ENCODE measurements at regions not wholly inside any gene's neighbourhood (a gene's known extent, or its start where the extent isn't known, plus 50 kb on each side); places are given as distances from the start of the nearest gene placed in this dataset.

DNA sequence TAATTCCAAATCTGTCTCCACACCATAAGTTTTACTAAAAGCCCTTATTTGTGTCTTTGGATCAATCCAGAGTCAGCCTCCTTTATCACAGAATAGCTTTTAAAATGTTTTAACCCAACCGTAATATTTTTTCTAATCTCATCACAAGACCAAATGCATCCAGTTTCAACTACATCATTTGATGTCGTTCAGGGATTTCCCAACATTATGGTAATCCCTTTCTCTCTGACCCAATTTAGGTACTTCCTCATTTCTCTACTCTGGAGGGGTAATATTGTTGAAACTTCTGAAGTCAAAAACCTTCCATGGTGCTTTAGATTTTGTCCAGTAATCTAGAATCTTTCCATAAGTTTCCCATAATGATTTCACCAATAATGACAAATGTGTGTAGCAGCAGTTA, 596.8 kb downstream of the SOX5 start:
- Histone ChIP-seq H3K4me1 (ENCODE audit: low read length) (peaks cover 37% of the 10 kb centered on the region), H3K4me2 (ENCODE audit: low read length) (peak overlapping the region; percentile 59)

DNA sequence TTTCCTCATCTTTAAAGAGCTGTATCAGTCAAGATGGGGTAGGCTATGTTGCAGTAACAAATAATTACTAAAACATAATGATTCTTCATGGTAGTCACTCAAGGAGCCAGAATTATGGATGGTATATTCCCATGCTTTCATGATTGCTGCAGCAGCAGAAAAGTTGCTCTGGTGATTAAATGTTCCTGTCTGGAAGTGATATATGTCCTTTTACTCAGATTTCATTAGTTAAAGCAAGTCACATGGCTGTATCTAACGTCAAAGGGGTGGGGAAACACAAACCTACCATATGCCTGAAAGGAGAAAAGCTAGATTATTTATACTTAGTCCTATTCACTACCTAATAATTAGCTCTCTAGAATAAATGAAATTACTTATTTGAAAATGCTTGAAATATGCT, 594.7 kb downstream of the SOX5 start:
- H3K4me3 ChIP-seq (ENCODE audit: low read length) = no peak overlapping the region
- no peak overlapping the region for H3K27ac ChIP-seq (ENCODE audit: low read length)
- H3K9me3 ChIP-seq (ENCODE audit: insufficient read depth, low read length) = no peaks in the 10 kb centered on the region
- peaks cover 37% of the 10 kb centered on the region for H3K4me1 ChIP-seq (ENCODE audit: low read length)
- TF ChIP-seq, protein P1, sequence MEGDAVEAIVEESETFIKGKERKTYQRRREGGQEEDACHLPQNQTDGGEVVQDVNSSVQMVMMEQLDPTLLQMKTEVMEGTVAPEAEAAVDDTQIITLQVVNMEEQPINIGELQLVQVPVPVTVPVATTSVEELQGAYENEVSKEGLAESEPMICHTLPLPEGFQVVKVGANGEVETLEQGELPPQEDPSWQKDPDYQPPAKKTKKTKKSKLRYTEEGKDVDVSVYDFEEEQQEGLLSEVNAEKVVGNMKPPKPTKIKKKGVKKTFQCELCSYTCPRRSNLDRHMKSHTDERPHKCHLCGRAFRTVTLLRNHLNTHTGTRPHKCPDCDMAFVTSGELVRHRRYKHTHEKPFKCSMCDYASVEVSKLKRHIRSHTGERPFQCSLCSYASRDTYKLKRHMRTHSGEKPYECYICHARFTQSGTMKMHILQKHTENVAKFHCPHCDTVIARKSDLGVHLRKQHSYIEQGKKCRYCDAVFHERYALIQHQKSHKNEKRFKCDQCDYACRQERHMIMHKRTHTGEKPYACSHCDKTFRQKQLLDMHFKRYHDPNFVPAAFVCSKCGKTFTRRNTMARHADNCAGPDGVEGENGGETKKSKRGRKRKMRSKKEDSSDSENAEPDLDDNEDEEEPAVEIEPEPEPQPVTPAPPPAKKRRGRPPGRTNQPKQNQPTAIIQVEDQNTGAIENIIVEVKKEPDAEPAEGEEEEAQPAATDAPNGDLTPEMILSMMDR (IDR thresholded peaks at IDR 0.05; ENCODE audit: low read depth, low read length) = no peak
- TF ChIP-seq EZH2phosphoT487 (IDR thresholded peaks at IDR 0.05; ENCODE audit: low read depth) = no peak
- H3K79me2 ChIP-seq (ENCODE audit: low read length) = no peaks in the 10 kb centered on the region
- no peak overlapping the region for H2AFZ ChIP-seq (ENCODE audit: low read depth, low read length)
- no peaks in the 10 kb centered on the region for H3K36me3 ChIP-seq (replicated peaks; ENCODE audit: low read depth, low read length)
- H3K4me2 ChIP-seq (ENCODE audit: low read length) = no peak overlapping the region
- no peaks in the 10 kb centered on the region for H4K20me1 ChIP-seq (ENCODE audit: insufficient read depth, low read length)
- no peak overlapping the region for H3K9ac ChIP-seq (ENCODE audit: low read length)
- H3K27me3 ChIP-seq (ENCODE audit: low read depth, low read length) = no peaks in the 10 kb centered on the region

More for the DNA sequence above, 596.8 kb downstream of the SOX5 start:
- H3K27me3 ChIP-seq (ENCODE audit: low read depth, low read length) = peaks cover 8% of the 10 kb centered on the region
- 0 out of 2 replicates have a peak overlapping the region, but pooled peaks have one; percentile 2 for H3K27ac ChIP-seq (ENCODE audit: low read length)
- TF ChIP-seq, protein P1 (IDR thresholded peaks at IDR 0.05; ENCODE audit: low read depth, low read length) = no peak
- no peak for TF ChIP-seq EZH2phosphoT487 (IDR thresholded peaks at IDR 0.05; ENCODE audit: low read depth)
- no peaks in the 10 kb centered on the region for H3K9me3 ChIP-seq (ENCODE audit: insufficient read depth, low read length)
- H3K9ac ChIP-seq (ENCODE audit: low read length) = no peak overlapping the region
- H2AFZ ChIP-seq (ENCODE audit: low read depth, low read length) = peak overlapping the region; percentile 6; the same call in 1 of the 2 replicates
- H3K4me3 ChIP-seq (ENCODE audit: low read length) = peak overlapping the region; percentile 9; the same call in 1 of the 2 replicates
- no peaks in the 10 kb centered on the region for H3K36me3 ChIP-seq (replicated peaks; ENCODE audit: low read depth, low read length)
- H3K79me2 ChIP-seq (ENCODE audit: low read length) = no peaks in the 10 kb centered on the region
- no peaks in the 10 kb centered on the region for H4K20me1 ChIP-seq (ENCODE audit: insufficient read depth, low read length)

DNA sequence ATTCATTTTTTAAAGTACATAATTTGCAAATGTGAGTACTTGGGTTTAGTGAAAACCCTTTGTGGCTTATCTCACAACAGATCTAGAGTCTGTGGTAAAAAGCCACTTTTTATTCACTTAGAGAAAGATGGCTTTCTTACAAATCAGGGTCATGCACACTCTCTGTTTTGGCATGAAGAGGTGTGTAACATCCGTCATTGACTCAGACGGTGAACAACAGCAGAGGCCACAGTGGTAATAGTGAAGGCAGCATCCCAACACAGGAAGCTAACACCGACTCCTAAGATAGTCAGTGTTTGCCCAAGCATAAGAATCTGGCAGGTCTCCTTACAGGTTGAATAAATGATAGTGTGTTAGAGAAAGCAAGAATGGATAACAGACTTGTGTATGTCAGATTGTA, 593.0 kb downstream of the SOX5 start:
- TF ChIP-seq, protein P1 (IDR thresholded peaks at IDR 0.05; ENCODE audit: low read depth, low read length) = no peak
- no peak for TF ChIP-seq EZH2phosphoT487 (IDR thresholded peaks at IDR 0.05; ENCODE audit: low read depth)
- no peaks in the 10 kb centered on the region for H3K9me3 ChIP-seq (ENCODE audit: insufficient read depth, low read length)
- no peak overlapping the region for H2AFZ ChIP-seq (ENCODE audit: low read depth, low read length)
- no peak overlapping the region for H3K9ac ChIP-seq (ENCODE audit: low read length)
- H3K27me3 ChIP-seq (ENCODE audit: low read depth, low read length) = no peaks in the 10 kb centered on the region
- H3K4me3 ChIP-seq (ENCODE audit: low read length) = no peak overlapping the region
- no peaks in the 10 kb centered on the region for H3K79me2 ChIP-seq (ENCODE audit: low read length)
- no peak overlapping the region for H3K27ac ChIP-seq (ENCODE audit: low read length)
- no peaks in the 10 kb centered on the region for H3K36me3 ChIP-seq (replicated peaks; ENCODE audit: low read depth, low read length)
- no peak overlapping the region for H3K4me2 ChIP-seq (ENCODE audit: low read length)
- peaks cover 21% of the 10 kb centered on the region for H3K4me1 ChIP-seq (ENCODE audit: low read length)
- no peaks in the 10 kb centered on the region for H4K20me1 ChIP-seq (ENCODE audit: insufficient read depth, low read length)

DNA sequence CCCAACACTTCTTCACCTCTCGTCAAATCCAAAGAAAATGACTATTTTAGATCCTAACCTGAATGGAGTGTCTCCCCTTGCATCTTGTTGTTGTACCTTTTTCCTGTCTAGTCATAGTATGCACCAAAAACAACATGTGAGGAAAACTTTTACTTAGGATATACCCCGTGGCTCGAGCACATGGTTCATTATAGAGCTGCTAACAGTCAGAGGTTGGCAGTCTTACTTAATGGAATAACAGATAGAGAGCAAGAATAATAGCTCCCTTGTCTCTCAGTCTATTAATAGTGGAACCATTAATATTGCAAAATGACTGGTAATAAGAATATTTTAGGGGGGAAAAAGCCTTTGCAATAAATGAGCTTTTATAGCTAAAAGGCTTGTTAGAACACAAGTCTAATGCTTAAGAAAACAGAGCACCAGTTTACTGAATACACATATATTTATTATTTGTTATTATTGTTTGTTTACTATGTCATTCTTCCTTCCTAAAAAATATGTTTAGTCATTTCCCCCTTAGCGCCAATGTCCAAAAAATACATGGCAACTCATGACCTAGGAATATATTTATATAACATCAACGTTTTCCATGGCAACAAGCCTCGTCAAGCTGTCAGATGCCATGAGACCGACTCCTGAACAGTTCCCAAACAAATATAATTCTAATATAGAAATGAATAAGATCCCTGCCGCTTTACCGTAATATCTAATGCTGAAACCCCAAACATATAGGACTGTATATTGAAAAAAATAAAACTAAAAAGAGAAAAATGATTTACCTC, 592.4 kb downstream of the SOX5 start:
- Histone ChIP-seq H3K9me3 (ENCODE audit: insufficient read depth, low read length) (no peaks in the 10 kb centered on the region), H3K27me3 (ENCODE audit: low read depth, low read length) (no peaks in the 10 kb centered on the region), H3K36me3 (replicated peaks; ENCODE audit: low read depth, low read length) (no peaks in the 10 kb centered on the region), H4K20me1 (ENCODE audit: insufficient read depth, low read length) (no peaks in the 10 kb centered on the region), H3K4me3 (ENCODE audit: low read length) (no peak overlapping the region), H3K79me2 (ENCODE audit: low read length) (no peaks in the 10 kb centered on the region), H3K4me1 (ENCODE audit: low read length) (peaks cover 15% of the 10 kb centered on the region), H3K9ac (ENCODE audit: low read length) (no peak overlapping the region), H2AFZ (ENCODE audit: low read depth, low read length) (no peak overlapping the region), H3K4me2 (ENCODE audit: low read length) (no peak overlapping the region), H3K27ac (ENCODE audit: low read length) (no peak overlapping the region)
- no peak for TF ChIP-seq EZH2phosphoT487 (IDR thresholded peaks at IDR 0.05; ENCODE audit: low read depth)
